WTC11 (cell line): ENCODE measurements at regions not wholly inside any gene's neighbourhood (a gene's known extent, or its start where the extent isn't known, plus 50 kb on each side); places are given as distances from the start of the nearest gene placed in this dataset.

Experiments
- ATAC-seq: fragments of 200-7000 bp; cut with Tn5 transposase; 2 replicates; pipeline ENCODE4 v1.10.0; 2021; ENCODE audit warnings: mild to moderate bottlenecking, moderate library complexity
- CTCF ChIA-PET: fragments of 300-600 bp; sonication (Branson Sonifier 250); formaldehyde crosslinking; loops from one replicate; lab custom pipeline; 2021; ENCODE audit warnings: antibody characterized with exemption; lab: Charles Lee
- POLR2A ChIA-PET: fragments of 350-600 bp; sonication (Branson Sonifier 250); formaldehyde crosslinking; loops from one replicate; lab custom pipeline; 2021; ENCODE audit warnings: antibody characterized with exemption; lab: Charles Lee
- DNase-seq: peaks from one replicate; pipeline ENCODE4 v3.0.0; 2021; ENCODE audit warnings: low spot score
- H3K27ac Mint-ChIP-seq: 2 replicates; pipeline ENCODE4 v1.8.0; 2021; ENCODE audit warnings: mixed read lengths
- H3K27me3 Mint-ChIP-seq: 2 replicates; pipeline ENCODE4 v1.8.0; 2021; ENCODE audit warnings: low read depth, mild to moderate bottlenecking, moderate library complexity, mixed read lengths
- H3K36me3 Mint-ChIP-seq: 2 replicates; pipeline ENCODE4 v1.8.0; 2021; ENCODE audit warnings: mixed read lengths
- H3K4me1 Mint-ChIP-seq: 2 replicates; pipeline ENCODE4 v1.8.0; 2022; ENCODE audit warnings: mixed read lengths
- H3K4me3 Mint-ChIP-seq: 2 replicates; pipeline ENCODE4 v1.8.0; 2021; ENCODE audit warnings: mild to moderate bottlenecking, moderate library complexity, mixed read lengths
- H3K9me3 Mint-ChIP-seq: 2 replicates; pipeline ENCODE4 v1.8.0; 2021; ENCODE audit warnings: mixed read lengths
- CREM ChIP-seq: sonication (generic); formaldehyde crosslinking; IDR thresholded peaks from 2 replicates; pipeline ENCODE4 v1.8.1; 2022; ENCODE audit warnings: mild to moderate bottlenecking, missing genetic modification reagents, moderate library complexity
- ELF4 ChIP-seq: sonication (generic); formaldehyde crosslinking; IDR thresholded peaks from 2 replicates; pipeline ENCODE4 v1.8.1; 2022; ENCODE audit warnings: low read depth, mild to moderate bottlenecking, moderate library complexity, missing genetic modification reagents
- EMX1 ChIP-seq: fragments of 250-450 bp; sonication (Bioruptor Pico); IDR thresholded peaks from 2 replicates; pipeline ENCODE4 v1.8.0; 2021; ENCODE audit warnings: mild to moderate bottlenecking
- ETV6 ChIP-seq: sonication (generic); formaldehyde crosslinking; IDR thresholded peaks from 2 replicates; pipeline ENCODE4 v1.8.1; 2022; ENCODE audit warnings: mild to moderate bottlenecking, missing genetic modification reagents
- FOXP1 ChIP-seq: sonication (generic); formaldehyde crosslinking; IDR thresholded peaks from 2 replicates; pipeline ENCODE4 v1.8.0; 2022; ENCODE audit warnings: missing genetic modification reagents, mild to moderate bottlenecking, moderate library complexity, borderline replicate concordance
- GABPB1 ChIP-seq: sonication (generic); formaldehyde crosslinking; IDR thresholded peaks from 2 replicates; pipeline ENCODE4 v1.8.1; 2023; ENCODE audit warnings: mild to moderate bottlenecking, missing genetic modification reagents
- NFYB ChIP-seq: sonication (generic); formaldehyde crosslinking; conservative IDR thresholded peaks from 2 replicates; pipeline ENCODE4 v1.8.0; 2022; ENCODE audit warnings: low read depth, missing genetic modification reagents
- SMAD3 ChIP-seq: sonication (generic); formaldehyde crosslinking; IDR thresholded peaks from 2 replicates; pipeline ENCODE4 v1.8.0; 2022; ENCODE audit warnings: missing genetic modification reagents, mild to moderate bottlenecking, borderline replicate concordance
- ZBTB21 ChIP-seq: sonication (generic); formaldehyde crosslinking; IDR thresholded peaks from 2 replicates; pipeline ENCODE4 v1.8.1; 2023; ENCODE audit warnings: mild to moderate bottlenecking, missing genetic modification reagents, borderline replicate concordance
- ZNF219 ChIP-seq: sonication (generic); formaldehyde crosslinking; IDR thresholded peaks from 2 replicates; pipeline ENCODE4 v1.8.0; 2023; ENCODE audit warnings: missing genetic modification reagents, mild to moderate bottlenecking, borderline replicate concordance
- ZNF263 ChIP-seq: sonication (generic); formaldehyde crosslinking; IDR thresholded peaks from 2 replicates; pipeline ENCODE4 v1.8.1; 2022; ENCODE audit warnings: low read depth, mild to moderate bottlenecking, moderate library complexity, missing genetic modification reagents
- ZNF317 ChIP-seq: sonication (generic); formaldehyde crosslinking; IDR thresholded peaks from 2 replicates; pipeline ENCODE4 v1.8.1; 2023; ENCODE audit warnings: low read depth, mild to moderate bottlenecking, moderate library complexity, missing genetic modification reagents, borderline replicate concordance
- ZNF671 ChIP-seq: fragments of 250-450 bp; sonication (Bioruptor Pico); IDR thresholded peaks from 2 replicates; pipeline ENCODE4 v1.8.0; 2021; ENCODE audit warnings: mild to moderate bottlenecking
- TF ChIP-seq, protein P1 (sequence below): sonication (generic); formaldehyde crosslinking; IDR thresholded peaks from 2 replicates; pipeline ENCODE4 v1.8.0; 2022; ENCODE audit warnings: mild to moderate bottlenecking, missing genetic modification reagents
- TF ChIP-seq, protein P2 (sequence below): fragments of 250-450 bp; sonication (Bioruptor Pico); IDR thresholded peaks from 2 replicates; pipeline ENCODE4 v2.1.2; 2022; ENCODE audit warnings: mild to moderate bottlenecking, moderate library complexity
- TF ChIP-seq, protein P3 (sequence below): fragments of 250-450 bp; sonication (Bioruptor Pico); IDR thresholded peaks from 2 replicates; pipeline ENCODE4 v1.9.0; 2021; ENCODE audit warnings: mild to moderate bottlenecking, borderline replicate concordance
- TF ChIP-seq, protein P4 (sequence below): fragments of 250-450 bp; sonication (Bioruptor Pico); conservative IDR thresholded peaks from 2 replicates; pipeline ENCODE4 v1.9.0; 2021; ENCODE audit warnings: mild to moderate bottlenecking
- TF ChIP-seq, protein P5 (sequence below): sonication (generic); formaldehyde crosslinking; IDR thresholded peaks from 2 replicates; pipeline ENCODE4 v1.8.1; 2022; ENCODE audit warnings: low read depth, mild to moderate bottlenecking, moderate library complexity, missing genetic modification reagents, borderline replicate concordance
- TF ChIP-seq, protein P6 (sequence below): fragments of 200-600 bp; IDR thresholded peaks from 2 replicates; pipeline ENCODE4 v1.8.0; 2022; ENCODE audit warnings: antibody characterized with exemption

DNA sequence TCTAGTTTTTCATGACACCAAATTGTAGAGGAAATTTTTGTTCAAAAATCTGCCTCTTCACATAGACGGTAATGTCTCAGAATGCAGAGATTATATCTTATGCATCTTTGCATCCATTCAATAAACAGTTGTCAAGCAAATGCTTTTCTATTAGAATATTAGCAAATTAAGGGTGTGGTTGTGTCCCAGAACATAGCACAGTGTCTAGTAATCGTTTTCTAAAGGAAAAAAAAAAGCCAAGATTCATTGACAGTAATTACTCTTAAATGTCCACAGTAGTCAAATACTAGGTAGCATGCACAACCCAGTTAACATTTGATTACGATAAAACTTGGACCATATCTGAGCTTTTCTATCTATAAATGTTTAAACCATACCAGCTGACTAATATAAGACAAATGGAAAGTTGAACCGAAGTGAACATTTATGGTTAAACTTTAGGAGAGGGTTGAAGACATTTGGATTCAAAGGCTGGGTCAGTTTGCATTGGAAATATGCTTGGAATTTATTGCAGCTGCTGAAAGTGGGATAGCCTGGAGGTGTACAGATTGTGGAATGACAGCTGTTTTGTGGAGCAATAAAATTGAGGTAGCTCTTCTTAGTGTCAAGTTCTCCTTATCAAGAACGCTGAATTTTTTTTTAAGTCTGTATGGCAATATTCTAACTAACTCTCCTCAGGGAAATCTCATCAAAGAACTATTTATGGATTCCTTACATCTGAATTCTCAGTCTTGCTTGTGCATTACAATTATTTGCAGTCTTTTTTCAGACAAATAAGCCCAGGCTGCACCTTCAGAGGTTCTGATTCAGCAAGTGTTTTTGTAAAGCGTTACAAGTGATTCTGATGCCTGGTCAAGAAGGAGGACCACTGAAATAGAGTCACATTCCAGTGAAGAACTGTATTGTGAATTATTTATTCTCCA lies 66.7 kb upstream of the ATP2B1 start:
- CTCF ChIA-PET: no interaction called here
- Mint-ChIP-seq H3K4me1 (peaks cover 6% of the 10 kb centered on the region), H3K27ac (no peak overlapping the region), H3K9me3 (peaks cover 3% of the 10 kb centered on the region), H3K27me3 (no peaks in the 10 kb centered on the region), H3K36me3 (no peaks in the 10 kb centered on the region), H3K4me3 (no peak overlapping the region)
- POLR2A ChIA-PET: no interaction called here
- no peak for DNase-seq
- TF ChIP-seq, protein P1, sequence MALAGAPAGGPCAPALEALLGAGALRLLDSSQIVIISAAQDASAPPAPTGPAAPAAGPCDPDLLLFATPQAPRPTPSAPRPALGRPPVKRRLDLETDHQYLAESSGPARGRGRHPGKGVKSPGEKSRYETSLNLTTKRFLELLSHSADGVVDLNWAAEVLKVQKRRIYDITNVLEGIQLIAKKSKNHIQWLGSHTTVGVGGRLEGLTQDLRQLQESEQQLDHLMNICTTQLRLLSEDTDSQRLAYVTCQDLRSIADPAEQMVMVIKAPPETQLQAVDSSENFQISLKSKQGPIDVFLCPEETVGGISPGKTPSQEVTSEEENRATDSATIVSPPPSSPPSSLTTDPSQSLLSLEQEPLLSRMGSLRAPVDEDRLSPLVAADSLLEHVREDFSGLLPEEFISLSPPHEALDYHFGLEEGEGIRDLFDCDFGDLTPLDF: no peak
- TF ChIP-seq ETV6: no peak
- no peak for TF ChIP-seq FOXP1
- no peak for TF ChIP-seq ZNF317 (CRISPR knock-in tag)
- TF ChIP-seq, protein P2, sequence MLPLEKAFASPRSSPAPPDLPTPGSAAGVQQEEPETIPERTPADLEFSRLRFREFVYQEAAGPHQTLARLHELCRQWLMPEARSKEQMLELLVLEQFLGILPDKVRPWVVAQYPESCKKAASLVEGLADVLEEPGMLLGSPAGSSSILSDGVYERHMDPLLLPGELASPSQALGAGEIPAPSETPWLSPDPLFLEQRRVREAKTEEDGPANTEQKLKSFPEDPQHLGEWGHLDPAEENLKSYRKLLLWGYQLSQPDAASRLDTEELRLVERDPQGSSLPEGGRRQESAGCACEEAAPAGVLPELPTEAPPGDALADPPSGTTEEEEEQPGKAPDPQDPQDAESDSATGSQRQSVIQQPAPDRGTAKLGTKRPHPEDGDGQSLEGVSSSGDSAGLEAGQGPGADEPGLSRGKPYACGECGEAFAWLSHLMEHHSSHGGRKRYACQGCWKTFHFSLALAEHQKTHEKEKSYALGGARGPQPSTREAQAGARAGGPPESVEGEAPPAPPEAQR (CRISPR knock-in tag): no peak
- no peak for ATAC-seq

DNA sequence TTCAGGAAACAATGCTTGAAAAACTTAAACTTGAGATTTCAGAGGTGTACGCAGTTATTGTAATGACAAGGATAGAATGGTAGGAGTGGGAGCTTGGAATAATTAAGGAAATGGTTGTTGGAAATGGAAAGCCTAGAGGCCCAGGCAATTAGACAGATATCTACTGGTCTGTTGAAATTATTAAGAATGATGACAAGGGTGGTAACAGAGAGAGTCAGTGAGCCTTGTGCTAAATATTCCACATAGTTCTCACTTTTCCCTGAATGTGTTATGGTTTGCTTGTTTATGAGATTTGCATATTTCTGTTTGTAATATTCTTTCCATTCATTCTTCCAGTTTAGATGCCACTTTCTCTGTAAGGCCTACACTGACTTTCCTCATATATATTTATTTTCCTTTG lies 66.0 kb upstream of the ATP2B1 start:
- ATAC-seq (no peak), DNase-seq (no peak)
- H3K4me1 Mint-ChIP-seq: peaks cover 6% of the 10 kb centered on the region
- no peaks in the 10 kb centered on the region for H3K36me3 Mint-ChIP-seq
- CTCF ChIA-PET: no interaction called here
- no peak overlapping the region for H3K4me3 Mint-ChIP-seq
- POLR2A ChIA-PET: no interaction called here
- H3K27ac Mint-ChIP-seq: no peak overlapping the region
- no peaks in the 10 kb centered on the region for H3K27me3 Mint-ChIP-seq
- peaks cover 3% of the 10 kb centered on the region for H3K9me3 Mint-ChIP-seq
- no peak for TF ChIP-seq NFYB (CRISPR knock-in tag)
- no peak for TF ChIP-seq ETV6
- TF ChIP-seq ZNF219 (CRISPR knock-in tag): no peak
- TF ChIP-seq ZNF263 (CRISPR knock-in tag): no peak
- TF ChIP-seq CREM: no peak
- no peak for TF ChIP-seq ELF4 (CRISPR knock-in tag)
- TF ChIP-seq, protein P3, sequence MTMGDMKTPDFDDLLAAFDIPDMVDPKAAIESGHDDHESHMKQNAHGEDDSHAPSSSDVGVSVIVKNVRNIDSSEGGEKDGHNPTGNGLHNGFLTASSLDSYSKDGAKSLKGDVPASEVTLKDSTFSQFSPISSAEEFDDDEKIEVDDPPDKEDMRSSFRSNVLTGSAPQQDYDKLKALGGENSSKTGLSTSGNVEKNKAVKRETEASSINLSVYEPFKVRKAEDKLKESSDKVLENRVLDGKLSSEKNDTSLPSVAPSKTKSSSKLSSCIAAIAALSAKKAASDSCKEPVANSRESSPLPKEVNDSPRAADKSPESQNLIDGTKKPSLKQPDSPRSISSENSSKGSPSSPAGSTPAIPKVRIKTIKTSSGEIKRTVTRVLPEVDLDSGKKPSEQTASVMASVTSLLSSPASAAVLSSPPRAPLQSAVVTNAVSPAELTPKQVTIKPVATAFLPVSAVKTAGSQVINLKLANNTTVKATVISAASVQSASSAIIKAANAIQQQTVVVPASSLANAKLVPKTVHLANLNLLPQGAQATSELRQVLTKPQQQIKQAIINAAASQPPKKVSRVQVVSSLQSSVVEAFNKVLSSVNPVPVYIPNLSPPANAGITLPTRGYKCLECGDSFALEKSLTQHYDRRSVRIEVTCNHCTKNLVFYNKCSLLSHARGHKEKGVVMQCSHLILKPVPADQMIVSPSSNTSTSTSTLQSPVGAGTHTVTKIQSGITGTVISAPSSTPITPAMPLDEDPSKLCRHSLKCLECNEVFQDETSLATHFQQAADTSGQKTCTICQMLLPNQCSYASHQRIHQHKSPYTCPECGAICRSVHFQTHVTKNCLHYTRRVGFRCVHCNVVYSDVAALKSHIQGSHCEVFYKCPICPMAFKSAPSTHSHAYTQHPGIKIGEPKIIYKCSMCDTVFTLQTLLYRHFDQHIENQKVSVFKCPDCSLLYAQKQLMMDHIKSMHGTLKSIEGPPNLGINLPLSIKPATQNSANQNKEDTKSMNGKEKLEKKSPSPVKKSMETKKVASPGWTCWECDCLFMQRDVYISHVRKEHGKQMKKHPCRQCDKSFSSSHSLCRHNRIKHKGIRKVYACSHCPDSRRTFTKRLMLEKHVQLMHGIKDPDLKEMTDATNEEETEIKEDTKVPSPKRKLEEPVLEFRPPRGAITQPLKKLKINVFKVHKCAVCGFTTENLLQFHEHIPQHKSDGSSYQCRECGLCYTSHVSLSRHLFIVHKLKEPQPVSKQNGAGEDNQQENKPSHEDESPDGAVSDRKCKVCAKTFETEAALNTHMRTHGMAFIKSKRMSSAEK: no peak
- no peak for TF ChIP-seq ZNF671
- no peak for TF ChIP-seq ZBTB21
- no peak for TF ChIP-seq GABPB1 (CRISPR knock-in tag)
- TF ChIP-seq, protein P2 (CRISPR knock-in tag): no peak
- no peak for TF ChIP-seq EMX1 (CRISPR knock-in tag)
- TF ChIP-seq, protein P4, sequence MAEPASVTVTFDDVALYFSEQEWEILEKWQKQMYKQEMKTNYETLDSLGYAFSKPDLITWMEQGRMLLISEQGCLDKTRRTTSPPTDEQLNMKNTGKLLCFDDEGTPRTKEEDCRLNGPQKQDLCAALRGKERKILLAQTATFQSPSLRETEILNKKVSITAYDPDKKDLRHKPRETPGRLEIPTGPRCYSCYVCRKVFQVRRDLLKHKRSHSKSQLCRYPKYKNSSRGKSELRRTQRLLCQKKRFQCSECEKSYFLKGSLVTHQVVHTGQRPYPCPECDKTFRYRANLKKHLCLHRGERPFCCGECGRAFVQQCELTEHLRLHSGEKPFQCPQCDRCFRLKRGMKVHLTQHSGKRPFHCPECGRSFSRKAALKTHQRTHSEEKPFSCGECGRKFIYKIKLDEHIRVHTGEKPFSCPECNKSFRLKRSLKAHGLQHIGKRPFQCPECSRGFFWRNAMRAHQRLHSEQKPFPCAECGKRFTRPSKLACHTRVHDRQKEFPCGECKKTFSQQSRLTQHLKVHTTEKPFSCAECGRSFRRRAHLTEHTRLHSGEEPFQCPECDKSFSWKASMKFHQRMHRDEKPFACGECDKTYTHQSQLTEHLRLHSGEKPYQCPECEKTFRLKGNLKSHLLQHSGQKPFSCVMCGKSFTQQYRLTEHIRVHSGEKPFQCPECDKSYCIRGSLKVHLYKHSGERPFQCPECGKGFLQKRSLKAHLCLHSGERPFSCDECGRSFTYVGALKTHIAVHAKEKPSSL (CRISPR knock-in tag): no peak
- TF ChIP-seq, protein P5, sequence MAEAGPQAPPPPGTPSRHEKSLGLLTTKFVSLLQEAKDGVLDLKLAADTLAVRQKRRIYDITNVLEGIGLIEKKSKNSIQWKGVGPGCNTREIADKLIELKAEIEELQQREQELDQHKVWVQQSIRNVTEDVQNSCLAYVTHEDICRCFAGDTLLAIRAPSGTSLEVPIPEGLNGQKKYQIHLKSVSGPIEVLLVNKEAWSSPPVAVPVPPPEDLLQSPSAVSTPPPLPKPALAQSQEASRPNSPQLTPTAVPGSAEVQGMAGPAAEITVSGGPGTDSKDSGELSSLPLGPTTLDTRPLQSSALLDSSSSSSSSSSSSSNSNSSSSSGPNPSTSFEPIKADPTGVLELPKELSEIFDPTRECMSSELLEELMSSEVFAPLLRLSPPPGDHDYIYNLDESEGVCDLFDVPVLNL: no peak
- TF ChIP-seq, protein P6, sequence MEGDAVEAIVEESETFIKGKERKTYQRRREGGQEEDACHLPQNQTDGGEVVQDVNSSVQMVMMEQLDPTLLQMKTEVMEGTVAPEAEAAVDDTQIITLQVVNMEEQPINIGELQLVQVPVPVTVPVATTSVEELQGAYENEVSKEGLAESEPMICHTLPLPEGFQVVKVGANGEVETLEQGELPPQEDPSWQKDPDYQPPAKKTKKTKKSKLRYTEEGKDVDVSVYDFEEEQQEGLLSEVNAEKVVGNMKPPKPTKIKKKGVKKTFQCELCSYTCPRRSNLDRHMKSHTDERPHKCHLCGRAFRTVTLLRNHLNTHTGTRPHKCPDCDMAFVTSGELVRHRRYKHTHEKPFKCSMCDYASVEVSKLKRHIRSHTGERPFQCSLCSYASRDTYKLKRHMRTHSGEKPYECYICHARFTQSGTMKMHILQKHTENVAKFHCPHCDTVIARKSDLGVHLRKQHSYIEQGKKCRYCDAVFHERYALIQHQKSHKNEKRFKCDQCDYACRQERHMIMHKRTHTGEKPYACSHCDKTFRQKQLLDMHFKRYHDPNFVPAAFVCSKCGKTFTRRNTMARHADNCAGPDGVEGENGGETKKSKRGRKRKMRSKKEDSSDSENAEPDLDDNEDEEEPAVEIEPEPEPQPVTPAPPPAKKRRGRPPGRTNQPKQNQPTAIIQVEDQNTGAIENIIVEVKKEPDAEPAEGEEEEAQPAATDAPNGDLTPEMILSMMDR: no peak
- TF ChIP-seq SMAD3: no peak
- no peak for TF ChIP-seq FOXP1
